HCT116 (cell line): ENCODE measurements at regions not wholly inside any gene's neighbourhood (a gene's known extent, or its start where the extent isn't known, plus 50 kb on each side); places are given as distances from the start of the nearest gene placed in this dataset.

Source experiments
- ATAC-seq: fragments of 200-7000 bp; cut with Tn5 transposase; 2 replicates; pipeline ENCODE4 v1.9.1; 2020; ENCODE audit warnings: mild to moderate bottlenecking, moderate library complexity
- BruUV-seq: library from RNA; stranded (reverse); fragments of 400-500 nt; replicated peaks from 2 replicates; lab custom pipeline; 2021; lab: Mats Ljungman, UMichigan
- CTCF ChIA-PET: fragments of 300-600 bp; sonication (Branson Sonifier 250); formaldehyde crosslinking; loops from one replicate; lab custom pipeline; 2021; ENCODE audit warnings: antibody characterized with exemption; lab: Charles Lee
- POLR2A ChIA-PET: fragments of 300-600, 350-600 bp; sonication (Branson Sonifier 250); formaldehyde crosslinking; loops from one replicate; lab custom pipeline; 2021; ENCODE audit warnings: antibody characterized with exemption; lab: Charles Lee
- RAD21 ChIA-PET, 2 experiments: fragments of 300-600 bp; sonication (Branson Sonifier 250); formaldehyde crosslinking; loops; one replicate each; lab custom pipeline; 2023; ENCODE audit warnings: low total read pairs in 2 of 2; ENCODE audit not compliant: uncharacterized antibody in 2 of 2, unreplicated experiment in 2 of 2, low non-redundant PET in 1 of 2; lab: Charles Lee
- DNase-seq: peaks from one replicate; pipeline ENCODE4 v3.0.0-alpha.2; 2010; ENCODE audit warnings: low read depth, low spot score
- H2AFZ ChIP-seq: fragments of 200-600 bp; shearing (Covaris generic), sonication (generic); 2 replicates; pipeline ENCODE4 v1.6.1; 2017; ENCODE audit warnings: low read depth, mixed run types, mixed read lengths, antibody characterized with exemption, low read length; ENCODE audit not compliant: poor library complexity, severe bottlenecking
- H3K27ac ChIP-seq: 2 replicates; pipeline ENCODE4 v1.5.1; 2012; ENCODE audit warnings: low read depth, low read length
- H3K27me3 ChIP-seq: fragments of 200-600 bp; sonication (generic); 2 replicates; pipeline ENCODE4 v1.6.1; 2016; ENCODE audit warnings: mixed run types, low read length, mixed read lengths; ENCODE audit not compliant: insufficient read depth
- H3K36me3 ChIP-seq, 2 experiments: fragments of 200-500 bp in 1 of 2; fragments of 200-600 bp in 1 of 2; sonication (Bioruptor generic) in 1 of 2; sonication (generic) in 1 of 2; 2 replicates each; pipeline versions ENCODE4 v1.5.1 to v1.6.1; 2014 to 2016; ENCODE audit warnings: low read length in 2 of 2, inconsistent platforms in 1 of 2, mixed read lengths in 1 of 2, mixed run types in 1 of 2; ENCODE audit not compliant: insufficient read depth in 2 of 2, control insufficient read depth in 1 of 2
- H3K4me1 ChIP-seq, 2 experiments: fragments of 200-600 bp in 1 of 2; sonication (generic) in 1 of 2; 2 replicates each; pipeline versions ENCODE4 v1.5.1 to v1.6.1; 2012 to 2017; ENCODE audit warnings: low read length in 2 of 2, inconsistent platforms in 1 of 2, mild to moderate bottlenecking in 1 of 2, mixed read lengths in 1 of 2, mixed run types in 1 of 2, moderate library complexity in 1 of 2; ENCODE audit not compliant: insufficient read depth in 2 of 2, control insufficient read depth in 1 of 2
- H3K4me2 ChIP-seq: fragments of 200-600 bp; sonication (generic); 2 replicates; pipeline ENCODE4 v1.6.1; 2017; ENCODE audit warnings: mixed run types, low read length, mixed read lengths
- H3K4me3 ChIP-seq, 2 experiments: fragments of 200-600 bp in 1 of 2; sonication (generic) in 1 of 2; replicated peaks in 1 of 2; 2 replicates each; pipeline ENCODE4 v1.5.1; 2011 to 2016; ENCODE audit warnings: low read length in 2 of 2, control low read depth in 1 of 2, low read depth in 1 of 2, mild to moderate bottlenecking in 1 of 2, mixed read lengths in 1 of 2, mixed run types in 1 of 2
- H3K79me2 ChIP-seq: fragments of 200-600 bp; sonication (generic); 2 replicates; pipeline ENCODE4 v1.6.1; 2017; ENCODE audit warnings: mild to moderate bottlenecking, mixed run types, low read length, moderate library complexity, mixed read lengths; ENCODE audit not compliant: insufficient read depth
- H3K9ac ChIP-seq: fragments of 200-600 bp; sonication (generic); 2 replicates; pipeline ENCODE4 v1.6.1; 2016; ENCODE audit warnings: low read length, mixed read lengths
- H3K9me2 ChIP-seq: fragments of 200-600 bp; sonication (generic), shearing (Covaris generic); 2 replicates; pipeline ENCODE4 v1.6.1; 2017; ENCODE audit warnings: mixed run types, mild to moderate bottlenecking, moderate library complexity; ENCODE audit not compliant: insufficient read depth
- H3K9me3 ChIP-seq, 2 experiments: fragments of 200-500 bp in 1 of 2; fragments of 200-600 bp in 1 of 2; sonication (Bioruptor generic) in 1 of 2; sonication (generic) in 1 of 2; 2 replicates each; pipeline ENCODE4 v1.6.1; 2014 to 2017; ENCODE audit warnings: low read length in 2 of 2, mixed read lengths in 2 of 2, inconsistent platforms in 1 of 2, low read depth in 1 of 2, mild to moderate bottlenecking in 1 of 2, mixed run types in 1 of 2, moderate library complexity in 1 of 2; ENCODE audit not compliant: control insufficient read depth in 1 of 2, insufficient read depth in 1 of 2
- H4K20me1 ChIP-seq: fragments of 200-600 bp; sonication (generic), shearing (Covaris generic); 2 replicates; pipeline ENCODE4 v1.6.1; 2017; ENCODE audit warnings: mixed run types, mild to moderate bottlenecking, moderate library complexity; ENCODE audit not compliant: insufficient read depth
- CTCF ChIP-seq, 3 experiments: fragments of 200-600 bp in 1 of 3; sonication (generic) in 1 of 3; IDR thresholded peaks in 2 of 3; conservative IDR thresholded peaks in 1 of 3; 2 replicates each; pipeline ENCODE4 v1.5.1; 2012 to 2017; ENCODE audit warnings: low read depth in 2 of 3, low read length in 2 of 3, antibody characterized with exemption in 1 of 3, borderline replicate concordance in 1 of 3, control low read depth in 1 of 3, mild to moderate bottlenecking in 1 of 3, mixed read lengths in 1 of 3, mixed run types in 1 of 3, moderate library complexity in 1 of 3; ENCODE audit not compliant: insufficient read depth in 1 of 3
- EGR1 ChIP-seq: IDR thresholded peaks from 2 replicates; pipeline ENCODE4 v1.6.1; 2012; ENCODE audit warnings: low read depth
- EZH2 ChIP-seq: fragments of 200-600 bp; sonication (generic); IDR thresholded peaks from 2 replicates; pipeline ENCODE4 v1.6.1; 2017; ENCODE audit warnings: antibody characterized with exemption, mixed run types
- EZH2phosphoT487 ChIP-seq: fragments of 200-600 bp; IDR thresholded peaks from 2 replicates; pipeline ENCODE4 v1.6.1; 2018; ENCODE audit warnings: antibody characterized with exemption, borderline replicate concordance
- FOSL1 ChIP-seq: IDR thresholded peaks from 2 replicates; pipeline ENCODE4 v1.6.1; 2012; ENCODE audit warnings: low read depth
- JUND ChIP-seq: IDR thresholded peaks from 2 replicates; pipeline ENCODE4 v1.6.1; 2012
- RAD21 ChIP-seq: IDR thresholded peaks from 2 replicates; pipeline ENCODE4 v1.6.1; 2012; ENCODE audit warnings: low read depth, mild to moderate bottlenecking
- SIN3A ChIP-seq: IDR thresholded peaks from 2 replicates; pipeline ENCODE4 v1.6.1; 2012; ENCODE audit warnings: low read depth
- SRF ChIP-seq: IDR thresholded peaks from 2 replicates; pipeline ENCODE4 v1.6.1; 2012; ENCODE audit warnings: low read depth
- TCF7L2 ChIP-seq: IDR thresholded peaks from 2 replicates; pipeline ENCODE4 v1.7.0; 2011; ENCODE audit warnings: borderline replicate concordance, inconsistent platforms; ENCODE audit not compliant: insufficient read depth, insufficient read length; ENCODE audit errors: extremely low read depth
- YY1 ChIP-seq: IDR thresholded peaks from 2 replicates; pipeline ENCODE4 v1.6.1; 2011; ENCODE audit warnings: low read length, low read depth, moderate library complexity, mild to moderate bottlenecking; ENCODE audit not compliant: insufficient replicate concordance; ENCODE audit errors: extremely low read depth
- ZBTB33 ChIP-seq: IDR thresholded peaks from 2 replicates; pipeline ENCODE4 v1.6.1; 2011; ENCODE audit warnings: mild to moderate bottlenecking, low read length, moderate library complexity; ENCODE audit not compliant: insufficient replicate concordance; ENCODE audit errors: extremely low read depth
- ZNF274 ChIP-seq: fragments of 200-500 bp; sonication (Bioruptor generic); IDR thresholded peaks from 2 replicates; pipeline ENCODE4 v1.6.1; 2014; ENCODE audit warnings: mild to moderate bottlenecking, low read depth, low read length, inconsistent platforms
- intact Hi-C: fragments of 100-400 bp; cut with micrococcal nuclease; formaldehyde crosslinking; loops from 2 replicates; pipeline ENCODE4 v1.10.0; 2022

GRCh38 chr3:59854-60253 is 136.7 kb upstream of the CHL1 start:
- no peak overlapping the region for H3K9ac ChIP-seq
- BruUV-seq: no TSS peak
- POLR2A ChIA-PET: no interaction called here
- no peak overlapping the region for H2AFZ ChIP-seq
- H3K27me3 ChIP-seq: no peaks in the 10 kb centered on the region
- H3K9me3 ChIP-seq: peaks cover 0 to 13% of the 10 kb centered on the region in 2 experiments; a peak in 2 of 4 replicates
- no peak overlapping the region for H3K27ac ChIP-seq
- H3K4me3 ChIP-seq: no peak overlapping the region
- H4K20me1 ChIP-seq: no peaks in the 10 kb centered on the region
- TF ChIP-seq SIN3A: no peak
- no peak for TF ChIP-seq RAD21
- no peak for TF ChIP-seq FOSL1
- no peak for TF ChIP-seq ZBTB33
- no peak for TF ChIP-seq EZH2
- no peak for TF ChIP-seq YY1
- TF ChIP-seq EGR1: no peak
- TF ChIP-seq JUND: no peak
- TF ChIP-seq SRF: no peak
- TF ChIP-seq CTCF (IDR thresholded peaks at IDR 0.05 in 2 of 3, conservative IDR thresholded peaks at IDR 0.05 in 1 of 3; ENCODE audit: borderline replicate concordance in 1 of 3, insufficient read depth in 1 of 3, low read depth in 2 of 3, low read length in 2 of 3): no peak
- TF ChIP-seq ZNF274: no peak
- TF ChIP-seq EZH2phosphoT487: no peak
- no peak for TF ChIP-seq TCF7L2
- TF ChIP-seq, all 23 proteins: peak for 0
- H3K36me3 ChIP-seq: no peaks in the 10 kb centered on the region
- ChIA-PET RAD21 (no interaction called here), CTCF (no interaction called here)
- H3K79me2 ChIP-seq: no peaks in the 10 kb centered on the region
- intact Hi-C loops: no loop called here
- H3K4me2 ChIP-seq: no peak overlapping the region
- no peaks in the 10 kb centered on the region for H3K4me1 ChIP-seq
- H3K9me2 ChIP-seq: no peaks in the 10 kb centered on the region
- no peak for ATAC-seq
- DNase-seq: no peak
